Neural progenitor cell (in vitro differentiated cells): ENCODE measurements at regions not wholly inside any gene's neighbourhood (a gene's known extent, or its start where the extent isn't known, plus 50 kb on each side); places are given as distances from the start of the nearest gene placed in this dataset.

Experiments used
- DNase-seq: peaks from one replicate; pipeline ENCODE4 v3.0.0-alpha.2; 2016; ENCODE audit warnings: low spot score
- H2AFZ ChIP-seq: fragments of 200-600 bp; sonication (generic); replicated peaks from 2 replicates; pipeline ENCODE4 v1.6.1; 2016; ENCODE audit warnings: antibody characterized with exemption
- H3F3A ChIP-seq: fragments of 200-600 bp; sonication (generic); 2 replicates; pipeline ENCODE4 v1.6.1; 2016; ENCODE audit warnings: antibody characterized with exemption, low read depth
- H3K27ac ChIP-seq: fragments of 200-600 bp; sonication (generic); 2 replicates; pipeline ENCODE4 v1.5.1; 2016; ENCODE audit warnings: mild to moderate bottlenecking
- H3K27me3 ChIP-seq: fragments of 200-600 bp; sonication (generic); 2 replicates; pipeline ENCODE4 v1.6.1; 2016; ENCODE audit warnings: mild to moderate bottlenecking, moderate library complexity
- H3K36me3 ChIP-seq: fragments of 200-600 bp; sonication (generic); 2 replicates; pipeline ENCODE4 v1.5.1; 2016
- H3K4me1 ChIP-seq: fragments of 200-600 bp; sonication (generic); 2 replicates; pipeline ENCODE4 v1.6.1; 2016; ENCODE audit warnings: mixed run types
- H3K4me2 ChIP-seq: fragments of 200-600 bp; sonication (generic); 2 replicates; pipeline ENCODE4 v1.6.1; 2016
- H3K4me3 ChIP-seq: fragments of 200-600 bp; sonication (generic); 2 replicates; pipeline ENCODE4 v1.5.1; 2016
- H3K79me2 ChIP-seq: fragments of 200-600 bp; sonication (generic); 2 replicates; pipeline ENCODE4 v1.6.1; 2016; ENCODE audit warnings: low read depth
- H3K9ac ChIP-seq: fragments of 200-600 bp; sonication (generic); 2 replicates; pipeline ENCODE4 v1.6.1; 2016
- H3K9me3 ChIP-seq: fragments of 200-600 bp; sonication (generic); 2 replicates; pipeline ENCODE4 v1.5.1; 2016; ENCODE audit warnings: low read depth
- H4K20me1 ChIP-seq: fragments of 200-600 bp; sonication (generic); 2 replicates; pipeline ENCODE4 v1.6.1; 2016; ENCODE audit warnings: low read depth
- H3K27ac Mint-ChIP-seq: 3 replicates; pipeline ENCODE4 v1.8.0; 2021; ENCODE audit warnings: mixed read lengths
- H3K27me3 Mint-ChIP-seq: 2 replicates; pipeline ENCODE4 v1.8.0; 2022; ENCODE audit warnings: low read depth, mild to moderate bottlenecking, inconsistent platforms, moderate library complexity, mixed read lengths; ENCODE audit not compliant: insufficient read depth
- H3K36me3 Mint-ChIP-seq: 3 replicates; pipeline ENCODE4 v1.8.0; 2021; ENCODE audit warnings: mixed read lengths
- H3K4me1 Mint-ChIP-seq: 3 replicates; pipeline ENCODE4 v1.8.0; 2021; ENCODE audit warnings: mixed read lengths
- H3K4me3 Mint-ChIP-seq: 3 replicates; pipeline ENCODE4 v1.8.0; 2021; ENCODE audit warnings: mild to moderate bottlenecking, moderate library complexity, mixed read lengths
- H3K9me3 Mint-ChIP-seq: 3 replicates; pipeline ENCODE4 v1.8.0; 2020; ENCODE audit warnings: mixed read lengths
- CTCF ChIP-seq: fragments of 200-600 bp; sonication (generic); IDR thresholded peaks from 2 replicates; pipeline ENCODE4 v1.5.1; 2017; ENCODE audit warnings: antibody characterized with exemption, mild to moderate bottlenecking
- EZH2 ChIP-seq: fragments of 200-600 bp; sonication (generic); IDR thresholded peaks from 2 replicates; pipeline ENCODE4 v1.6.1; 2017; ENCODE audit warnings: antibody characterized with exemption, mild to moderate bottlenecking, moderate library complexity
- EZH2phosphoT487 ChIP-seq: fragments of 200-600 bp; sonication (generic); IDR thresholded peaks from 2 replicates; pipeline ENCODE4 v1.6.1; 2017; ENCODE audit warnings: antibody characterized with exemption

- Histone ChIP-seq H3K27me3 (no peaks in the 10 kb centered on the region), H3K79me2 (no peaks in the 10 kb centered on the region), H3K4me2 (no peak overlapping the region), H3K4me3 (no peak overlapping the region), H3K4me1 (no peaks in the 10 kb centered on the region), H4K20me1 (no peaks in the 10 kb centered on the region), H3F3A (no peaks in the 10 kb centered on the region), H2AFZ (no peak overlapping the region), H3K9ac (no peak overlapping the region), H3K9me3 (no peaks in the 10 kb centered on the region), H3K36me3 (no peaks in the 10 kb centered on the region), H3K27ac (no peak overlapping the region)
- no peak for DNase-seq
- Mint-ChIP-seq H3K4me1 (no peaks in the 10 kb centered on the region), H3K36me3 (no peaks in the 10 kb centered on the region), H3K27ac (no peak overlapping the region), H3K9me3 (peaks cover 3% of the 10 kb centered on the region), H3K27me3 (peaks cover 12% of the 10 kb centered on the region), H3K4me3 (no peak overlapping the region)
- TF ChIP-seq CTCF (no peak), EZH2phosphoT487 (no peak), EZH2 (no peak)
Measured at GRCh38 chr11:90321018-90321417, 98.2 kb upstream of the CHORDC1 start.

- no peak for DNase-seq
- Mint-ChIP-seq H3K27me3 (peaks cover 12% of the 10 kb centered on the region), H3K27ac (no peak overlapping the region), H3K36me3 (no peaks in the 10 kb centered on the region), H3K4me1 (no peaks in the 10 kb centered on the region), H3K9me3 (peaks cover 3% of the 10 kb centered on the region), H3K4me3 (no peak overlapping the region)
- Histone ChIP-seq H3K4me2 (no peak overlapping the region), H2AFZ (no peak overlapping the region), H4K20me1 (no peaks in the 10 kb centered on the region), H3K9me3 (no peaks in the 10 kb centered on the region), H3F3A (no peaks in the 10 kb centered on the region), H3K79me2 (no peaks in the 10 kb centered on the region), H3K4me1 (no peaks in the 10 kb centered on the region), H3K4me3 (no peak overlapping the region), H3K36me3 (no peaks in the 10 kb centered on the region), H3K27me3 (no peaks in the 10 kb centered on the region), H3K27ac (no peak overlapping the region), H3K9ac (no peak overlapping the region)
- TF ChIP-seq EZH2 (no peak), EZH2phosphoT487 (no peak)
Measured at GRCh38 chr11:90318651-90319050, 95.8 kb upstream of the CHORDC1 start.

GRCh38 chr11:90310210-90310609 lies 87.4 kb upstream of the CHORDC1 start:
- no peaks in the 10 kb centered on the region for H3K27me3 ChIP-seq
- H4K20me1 ChIP-seq = no peaks in the 10 kb centered on the region

More at GRCh38 chr11:90310210-90310609, 87.4 kb upstream of the CHORDC1 start:
- no peak overlapping the region for H3K4me2 ChIP-seq
- H3K36me3 ChIP-seq = no peaks in the 10 kb centered on the region
- Mint-ChIP-seq H3K4me1 (no peaks in the 10 kb centered on the region), H3K27ac (no peak overlapping the region), H3K4me3 (no peak overlapping the region), H3K36me3 (no peaks in the 10 kb centered on the region), H3K9me3 (peaks cover 4% of the 10 kb centered on the region), H3K27me3 (no peaks in the 10 kb centered on the region)
- H3K4me3 ChIP-seq = no peak overlapping the region
- H3K9me3 ChIP-seq = no peaks in the 10 kb centered on the region
- H3F3A ChIP-seq = no peaks in the 10 kb centered on the region
- no peak overlapping the region for H2AFZ ChIP-seq
- DNase-seq = no peak
- no peak overlapping the region for H3K9ac ChIP-seq
- H3K27ac ChIP-seq = no peak overlapping the region
- no peaks in the 10 kb centered on the region for H3K4me1 ChIP-seq
- TF ChIP-seq EZH2 (no peak), EZH2phosphoT487 (no peak), CTCF (peak; percentile 26)
- H3K79me2 ChIP-seq = no peaks in the 10 kb centered on the region
